Stimulated activated CD4-positive, alpha-beta T cell treated with anti-CD3 and anti-CD28 coated beads, Interleukin-4, amount 100 ng/mL, for 48 hours (primary cell): ENCODE measurements at regions not wholly inside any gene's neighbourhood (a gene's known extent, or its start where the extent isn't known, plus 50 kb on each side); places are given as distances from the start of the nearest gene placed in this dataset.

Experiments
- DNase-seq, 2 donors: peaks; one replicate each; pipeline ENCODE4 v3.0.0-alpha.2; 2020; ENCODE audit warnings: low read depth in 2 of 2

- no peak for DNase-seq
Measured at GRCh38 chr9:106051545-106051944, 357.2 kb downstream of the TMEM38B start.

- no peak for DNase-seq
Measured at GRCh38 chr9:106052166-106052565, 357.8 kb downstream of the TMEM38B start.

- no peak for DNase-seq
Measured at GRCh38 chr9:106052735-106053134, 358.4 kb downstream of the TMEM38B start.

GRCh38 chr9:106056328-106056727 is 362.0 kb downstream of the TMEM38B start:
- DNase-seq, result no peak

- DNase-seq, result no peak
Measured at GRCh38 chr9:106058460-106058859, 364.1 kb downstream of the TMEM38B start.

- no peak for DNase-seq
Measured at GRCh38 chr9:106059886-106060285, 365.5 kb downstream of the TMEM38B start.

GRCh38 chr9:106060885-106061284 is 366.5 kb downstream of the TMEM38B start:
- no peak for DNase-seq

GRCh38 chr9:106062250-106062649 is 367.9 kb downstream of the TMEM38B start:
- DNase-seq, result no peak

GRCh38 chr9:106065136-106065535 is 370.8 kb downstream of the TMEM38B start:
- no peak for DNase-seq

- no peak for DNase-seq
Measured at GRCh38 chr9:106065579-106066214, 371.4 kb downstream of the TMEM38B start.

- no peak for DNase-seq
Measured at GRCh38 chr9:106066940-106067524, 372.7 kb downstream of the TMEM38B start.

GRCh38 chr9:106069241-106069640 is 374.9 kb downstream of the TMEM38B start:
- no peak for DNase-seq

- no peak for DNase-seq
Measured at GRCh38 chr9:106072421-106072820, 378.1 kb downstream of the TMEM38B start.

- DNase-seq, result no peak
Measured at GRCh38 chr9:106074006-106074405, 379.7 kb downstream of the TMEM38B start.

GRCh38 chr9:106075236-106075959 is 381.1 kb downstream of the TMEM38B start:
- DNase-seq, result no peak

GRCh38 chr9:106075960-106076327 is 381.6 kb downstream of the TMEM38B start:
- DNase-seq, result no peak

- DNase-seq, result no peak
Measured at GRCh38 chr9:106076711-106077110, 382.4 kb downstream of the TMEM38B start.

- no peak for DNase-seq
Measured at GRCh38 chr9:106077731-106078130, 383.4 kb downstream of the TMEM38B start.

GRCh38 chr9:106082621-106083020 is 388.3 kb downstream of the TMEM38B start:
- DNase-seq, result no peak

GRCh38 chr9:106084702-106085101 is 390.4 kb downstream of the TMEM38B start:
- DNase-seq, result no peak

- no peak for DNase-seq
Measured at GRCh38 chr9:106085479-106085878, 391.1 kb downstream of the TMEM38B start.

- DNase-seq, result no peak
Measured at GRCh38 chr9:106092083-106092482, 397.7 kb downstream of the TMEM38B start.

GRCh38 chr9:106102821-106103220 is 408.5 kb downstream of the TMEM38B start:
- DNase-seq, result no peak
